Central memory CD8-positive, alpha-beta T cell (primary cell): ENCODE measurements at regions not wholly inside any gene's neighbourhood (a gene's known extent, or its start where the extent isn't known, plus 50 kb on each side); places are given as distances from the start of the nearest gene placed in this dataset.

Source experiments
- ATAC-seq: fragments of 150-1000 bp; cut with Tn5 transposase; replicated peaks from 2 replicates; pipeline ENCODE4 v1.10.0; 2022; ENCODE audit warnings: mild to moderate bottlenecking, moderate FRiP score, moderate number of reproducible peaks; ENCODE audit not compliant: poor library complexity, severe bottlenecking; ENCODE audit errors: extremely low read depth
- DNase-seq, 2 donors: peaks; one replicate each; pipeline ENCODE4 v3.0.0; 2021; ENCODE audit warnings: low spot score in 2 of 2
- H3K27ac Mint-ChIP-seq: one replicate; pipeline ENCODE4 v1.8.0; 2022; ENCODE audit warnings: low read depth, mild to moderate bottlenecking, moderate library complexity, mixed read lengths
- H3K27me3 Mint-ChIP-seq: one replicate; pipeline ENCODE4 v1.8.0; 2022; ENCODE audit warnings: mixed read lengths
- H3K36me3 Mint-ChIP-seq: one replicate; pipeline ENCODE4 v1.8.0; 2022; ENCODE audit warnings: mild to moderate bottlenecking, moderate library complexity, mixed read lengths; ENCODE audit not compliant: insufficient read depth
- H3K4me1 Mint-ChIP-seq: one replicate; pipeline ENCODE4 v1.8.0; 2022; ENCODE audit warnings: mixed read lengths
- H3K4me3 Mint-ChIP-seq: one replicate; pipeline ENCODE4 v1.8.0; 2022; ENCODE audit warnings: mild to moderate bottlenecking, moderate library complexity, mixed read lengths
- H3K9me3 Mint-ChIP-seq: one replicate; pipeline ENCODE4 v1.8.0; 2022; ENCODE audit warnings: mixed read lengths

DNA sequence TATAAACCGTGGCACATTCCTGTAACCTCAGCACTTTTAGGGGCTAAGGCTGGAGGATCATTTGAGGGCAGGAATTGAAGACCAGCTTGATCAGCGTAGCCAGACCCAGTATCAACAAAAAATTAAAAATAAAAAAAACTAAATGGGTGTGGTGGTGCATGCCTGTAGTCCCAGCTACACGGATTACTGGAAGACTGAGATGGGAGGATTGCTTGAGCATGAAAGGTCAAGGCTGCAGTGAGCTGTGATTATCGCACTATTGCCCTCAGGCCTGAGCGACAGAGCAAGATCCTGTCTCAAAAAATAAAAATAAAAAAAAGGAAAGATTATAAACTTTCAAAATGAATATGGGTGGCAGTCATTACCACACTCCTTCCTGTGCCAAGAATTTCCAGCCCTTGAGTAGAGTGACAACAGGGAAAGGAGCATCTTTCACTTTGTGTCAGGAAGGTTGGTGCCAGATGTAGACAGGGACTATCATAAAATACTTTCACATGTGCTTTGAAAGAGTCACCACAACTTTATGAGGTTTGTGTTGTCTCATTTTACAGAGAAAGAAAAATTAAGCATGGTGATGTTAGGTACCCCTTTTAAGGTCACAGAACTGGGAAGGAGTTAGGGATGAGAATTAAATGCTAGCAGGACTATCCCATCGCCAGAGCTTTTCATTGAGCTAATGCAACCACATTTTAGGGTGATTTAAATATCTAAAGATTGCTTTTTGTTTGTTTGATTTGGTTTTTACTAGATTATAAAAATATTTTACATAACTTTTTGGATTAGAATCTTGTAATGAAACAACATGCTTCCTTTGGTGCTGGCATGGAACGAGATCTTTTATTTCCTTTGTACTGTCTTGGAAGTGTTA, 1617.4 kb upstream of the ACVR2A start:
- Mint-ChIP-seq H3K4me1 (no peaks in the 10 kb centered on the region), H3K4me3 (no peak overlapping the region), H3K27me3 (no peaks in the 10 kb centered on the region), H3K36me3 (no peaks in the 10 kb centered on the region), H3K9me3 (peaks cover 6% of the 10 kb centered on the region), H3K27ac (no peak overlapping the region)
- ATAC-seq, result no peak
- no peak for DNase-seq

DNA sequence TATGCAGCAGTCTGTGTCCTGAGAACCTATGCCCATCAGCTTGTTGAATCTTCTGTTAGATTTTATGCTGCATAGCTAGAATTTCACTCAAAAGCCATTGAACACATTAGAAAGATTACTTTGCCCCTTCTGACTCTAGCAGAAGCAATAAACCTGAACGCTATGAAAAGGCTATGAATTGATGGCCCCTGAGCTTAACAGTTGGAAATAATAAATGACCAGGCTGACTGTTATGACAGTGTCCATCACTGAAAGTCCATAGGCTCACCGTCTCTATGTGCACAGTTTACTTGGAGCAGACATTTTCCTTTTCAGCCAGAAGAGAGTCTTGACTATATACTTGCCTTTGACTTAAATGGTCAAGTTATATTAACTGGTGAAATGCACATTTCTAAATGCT, 1618.8 kb upstream of the ACVR2A start:
- H3K4me1 Mint-ChIP-seq, result no peaks in the 10 kb centered on the region
- H3K4me3 Mint-ChIP-seq, result no peak overlapping the region
- H3K27ac Mint-ChIP-seq, result no peak overlapping the region
- H3K27me3 Mint-ChIP-seq, result no peaks in the 10 kb centered on the region
- H3K36me3 Mint-ChIP-seq, result no peaks in the 10 kb centered on the region
- ATAC-seq (no peak), DNase-seq (no peak)
- peaks cover 6% of the 10 kb centered on the region for H3K9me3 Mint-ChIP-seq

DNA sequence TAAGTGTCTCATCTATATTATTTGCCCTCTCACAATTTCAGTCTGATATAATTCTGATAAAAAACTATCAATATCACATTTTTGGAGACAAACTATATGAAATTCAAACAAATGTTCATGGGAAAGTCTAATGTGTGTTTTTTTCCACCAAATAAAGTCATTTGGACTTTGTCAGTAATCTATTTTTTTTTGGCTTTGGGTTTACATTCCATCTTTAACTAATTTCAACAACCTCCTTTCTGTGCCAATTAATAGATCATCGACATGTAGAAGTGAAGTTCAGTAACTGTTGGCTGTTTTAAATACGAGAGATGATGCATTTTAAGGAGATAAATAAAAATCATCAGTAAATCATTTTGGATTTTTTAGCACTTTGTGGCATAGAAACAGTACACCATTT, 1623.0 kb upstream of the ACVR2A start:
- Mint-ChIP-seq H3K36me3 (no peaks in the 10 kb centered on the region), H3K27me3 (no peaks in the 10 kb centered on the region), H3K9me3 (no peaks in the 10 kb centered on the region), H3K4me1 (no peaks in the 10 kb centered on the region), H3K4me3 (no peak overlapping the region), H3K27ac (no peak overlapping the region)
- DNase-seq (no peak), ATAC-seq (no peak)

DNA sequence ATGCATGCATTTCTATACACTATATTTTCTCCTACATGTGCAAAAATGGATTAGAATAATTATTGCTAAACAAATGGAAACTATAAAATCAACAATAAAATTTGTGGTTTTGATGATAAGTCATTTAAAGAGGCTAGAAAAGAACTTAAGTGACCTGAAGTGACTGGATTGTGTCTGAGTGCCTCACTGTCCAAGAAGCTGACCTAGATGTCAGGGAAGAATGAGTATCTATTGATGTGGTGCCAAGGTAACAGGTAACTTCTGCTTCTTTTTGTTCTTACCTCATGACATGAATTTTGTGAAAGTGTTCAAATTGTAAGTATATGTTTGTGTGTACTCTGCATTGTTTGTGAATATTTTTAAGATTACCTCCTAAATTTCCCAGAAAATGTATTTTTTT, 1623.9 kb upstream of the ACVR2A start:
- no peaks in the 10 kb centered on the region for H3K9me3 Mint-ChIP-seq
- H3K27me3 Mint-ChIP-seq, result no peaks in the 10 kb centered on the region
- H3K4me1 Mint-ChIP-seq, result no peaks in the 10 kb centered on the region
- ATAC-seq, result no peak
- no peak for DNase-seq
- no peak overlapping the region for H3K4me3 Mint-ChIP-seq
- no peak overlapping the region for H3K27ac Mint-ChIP-seq
- H3K36me3 Mint-ChIP-seq, result no peaks in the 10 kb centered on the region

DNA sequence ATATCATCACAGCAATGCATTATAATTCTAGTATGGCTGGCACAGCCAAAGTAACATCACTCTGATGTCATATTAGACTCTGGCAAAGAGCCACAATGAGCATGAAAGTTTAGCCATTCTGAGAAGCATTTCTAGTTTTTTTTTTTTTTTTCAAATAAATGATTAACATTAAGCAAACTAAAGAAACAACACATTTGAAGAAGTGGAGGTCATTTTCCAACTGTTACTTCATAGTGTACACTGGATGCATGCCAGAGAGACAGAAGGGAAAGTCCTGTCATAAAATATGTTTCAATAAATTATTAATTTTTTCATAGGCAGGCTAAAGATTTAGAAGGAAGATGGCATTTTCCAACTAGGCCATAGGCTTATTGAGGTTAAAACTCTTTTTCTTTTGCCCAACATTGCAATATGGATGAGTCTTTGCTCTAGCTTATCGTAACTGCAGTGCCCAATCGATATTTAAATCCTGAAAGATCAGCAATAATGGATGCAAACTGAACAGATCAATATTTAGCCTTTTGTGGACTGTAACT, 1630.4 kb upstream of the ACVR2A start:
- H3K9me3 Mint-ChIP-seq, result peaks cover 11% of the 10 kb centered on the region

DNA sequence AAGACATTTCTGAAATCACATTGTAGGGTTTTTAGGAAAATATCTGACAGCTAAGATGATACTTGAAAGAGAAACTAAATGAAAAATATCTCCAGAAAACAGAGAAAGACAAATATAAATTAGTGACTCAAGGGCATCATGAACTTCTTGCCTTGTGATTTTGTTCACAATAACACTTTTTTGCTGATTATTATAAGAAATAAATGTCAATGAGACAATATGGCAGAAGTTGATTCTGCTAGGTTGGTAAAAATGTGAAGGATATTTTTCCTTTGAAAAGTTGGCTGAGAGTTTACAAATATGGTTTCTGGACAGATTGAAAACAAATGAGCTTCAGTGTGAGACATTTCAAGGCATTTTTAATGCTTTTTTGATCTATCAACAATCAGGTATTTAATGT, 1631.2 kb upstream of the ACVR2A start:
- ATAC-seq (no peak), DNase-seq (no peak)
- peaks cover 11% of the 10 kb centered on the region for H3K9me3 Mint-ChIP-seq
- H3K36me3 Mint-ChIP-seq, result no peaks in the 10 kb centered on the region
- no peaks in the 10 kb centered on the region for H3K27me3 Mint-ChIP-seq
- no peaks in the 10 kb centered on the region for H3K4me1 Mint-ChIP-seq
- no peak overlapping the region for H3K4me3 Mint-ChIP-seq
- H3K27ac Mint-ChIP-seq, result no peak overlapping the region

More for the DNA sequence above, 1630.4 kb upstream of the ACVR2A start:
- DNase-seq, result no peak
- no peaks in the 10 kb centered on the region for H3K27me3 Mint-ChIP-seq
- no peak overlapping the region for H3K27ac Mint-ChIP-seq
- no peaks in the 10 kb centered on the region for H3K36me3 Mint-ChIP-seq
- no peaks in the 10 kb centered on the region for H3K4me1 Mint-ChIP-seq
- no peak overlapping the region for H3K4me3 Mint-ChIP-seq
- ATAC-seq, result no peak

DNA sequence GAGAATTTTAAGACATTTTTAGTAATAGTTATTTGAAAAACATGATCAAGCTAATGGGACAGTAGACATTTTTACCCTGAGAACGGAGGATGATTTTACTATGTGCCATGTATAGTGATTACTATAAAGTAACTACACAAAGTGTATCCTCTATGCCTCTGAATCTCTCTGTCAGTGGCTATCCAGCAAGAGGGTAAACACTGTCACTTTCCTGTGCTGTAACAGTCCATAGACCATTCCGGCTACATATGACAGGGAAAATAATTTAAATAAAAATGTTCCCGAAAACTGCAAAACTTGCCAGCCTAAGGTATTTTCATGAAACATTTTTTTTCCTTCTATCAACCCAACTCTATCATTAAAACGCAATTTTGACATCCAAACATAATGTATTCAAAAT, 1632.2 kb upstream of the ACVR2A start:
- H3K27me3 Mint-ChIP-seq, result no peaks in the 10 kb centered on the region
- no peak overlapping the region for H3K4me3 Mint-ChIP-seq
- no peak for DNase-seq
- H3K27ac Mint-ChIP-seq, result no peak overlapping the region
- no peak for ATAC-seq
- H3K36me3 Mint-ChIP-seq, result no peaks in the 10 kb centered on the region
- no peaks in the 10 kb centered on the region for H3K4me1 Mint-ChIP-seq
- peaks cover 11% of the 10 kb centered on the region for H3K9me3 Mint-ChIP-seq

DNA sequence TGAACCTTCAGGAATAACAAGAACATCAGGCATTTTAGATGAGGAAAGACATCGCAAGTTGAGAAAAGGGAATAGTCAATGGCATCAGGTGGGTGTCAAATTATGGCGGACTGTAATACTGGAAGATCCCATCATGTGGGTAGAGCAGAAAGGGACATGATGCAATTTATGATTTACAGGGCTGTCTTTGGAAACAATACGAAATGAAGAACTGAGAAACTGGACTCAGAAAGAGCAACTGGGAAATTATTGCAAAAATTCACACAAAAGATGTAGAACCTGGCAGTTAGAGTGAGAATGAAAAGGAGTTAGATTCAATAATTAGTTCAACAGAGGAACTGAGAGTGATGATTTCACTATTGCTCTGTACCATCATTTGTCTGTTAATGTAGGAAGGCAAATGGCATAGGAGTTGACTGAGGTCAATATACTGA, 1635.0 kb upstream of the ACVR2A start:
- Mint-ChIP-seq H3K4me1 (no peaks in the 10 kb centered on the region), H3K4me3 (no peak overlapping the region), H3K27me3 (no peaks in the 10 kb centered on the region), H3K27ac (no peak overlapping the region), H3K9me3 (peaks cover 16% of the 10 kb centered on the region), H3K36me3 (no peaks in the 10 kb centered on the region)
- no peak for ATAC-seq
- no peak for DNase-seq

DNA sequence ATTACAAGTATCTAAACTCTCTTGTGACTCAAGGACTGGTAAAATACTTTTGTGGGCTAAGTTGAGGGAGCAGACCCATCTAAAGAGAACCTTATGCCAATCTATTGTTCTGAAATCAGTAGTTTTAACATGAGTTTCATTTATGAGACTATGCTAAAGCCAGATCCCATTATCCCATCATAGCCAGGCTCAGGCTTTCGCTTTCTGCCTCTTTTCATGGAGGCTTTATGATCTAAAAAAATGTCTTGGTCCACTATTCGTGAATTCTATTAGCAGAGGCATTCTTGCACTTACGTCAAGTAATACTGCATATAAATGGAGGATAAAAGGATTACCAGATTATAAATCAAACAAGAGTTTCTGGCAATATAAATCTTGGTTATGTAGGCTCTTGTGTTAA, 1636.9 kb upstream of the ACVR2A start:
- peaks cover 16% of the 10 kb centered on the region for H3K9me3 Mint-ChIP-seq
- no peak overlapping the region for H3K27ac Mint-ChIP-seq
- no peaks in the 10 kb centered on the region for H3K4me1 Mint-ChIP-seq
- no peak overlapping the region for H3K4me3 Mint-ChIP-seq
- no peaks in the 10 kb centered on the region for H3K27me3 Mint-ChIP-seq
- H3K36me3 Mint-ChIP-seq, result no peaks in the 10 kb centered on the region
- no peak for ATAC-seq
- DNase-seq, result no peak

DNA sequence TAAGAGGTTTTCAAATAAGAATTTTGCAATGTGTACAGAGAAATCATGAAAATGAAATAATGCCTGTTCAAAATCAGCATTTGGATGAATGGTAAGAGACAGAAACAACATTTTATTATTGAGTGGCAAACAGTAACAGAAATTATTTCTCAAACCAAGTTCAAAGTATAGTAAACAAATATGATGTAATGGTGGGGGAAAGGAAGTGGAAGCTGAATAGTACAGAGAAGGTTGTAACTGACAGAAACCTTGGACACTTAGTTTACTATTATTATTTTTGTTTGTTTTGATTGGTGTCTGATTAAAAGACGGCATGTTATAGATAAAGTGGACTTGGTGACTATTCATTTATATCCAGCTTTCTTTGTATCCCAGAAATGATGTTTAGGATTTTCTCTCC, 1637.4 kb upstream of the ACVR2A start:
- H3K27me3 Mint-ChIP-seq, result no peaks in the 10 kb centered on the region
- H3K27ac Mint-ChIP-seq, result no peak overlapping the region
- H3K4me1 Mint-ChIP-seq, result no peaks in the 10 kb centered on the region
- no peaks in the 10 kb centered on the region for H3K36me3 Mint-ChIP-seq
- H3K9me3 Mint-ChIP-seq, result peaks cover 16% of the 10 kb centered on the region
- ATAC-seq, result no peak
- no peak for DNase-seq
- H3K4me3 Mint-ChIP-seq, result no peak overlapping the region

DNA sequence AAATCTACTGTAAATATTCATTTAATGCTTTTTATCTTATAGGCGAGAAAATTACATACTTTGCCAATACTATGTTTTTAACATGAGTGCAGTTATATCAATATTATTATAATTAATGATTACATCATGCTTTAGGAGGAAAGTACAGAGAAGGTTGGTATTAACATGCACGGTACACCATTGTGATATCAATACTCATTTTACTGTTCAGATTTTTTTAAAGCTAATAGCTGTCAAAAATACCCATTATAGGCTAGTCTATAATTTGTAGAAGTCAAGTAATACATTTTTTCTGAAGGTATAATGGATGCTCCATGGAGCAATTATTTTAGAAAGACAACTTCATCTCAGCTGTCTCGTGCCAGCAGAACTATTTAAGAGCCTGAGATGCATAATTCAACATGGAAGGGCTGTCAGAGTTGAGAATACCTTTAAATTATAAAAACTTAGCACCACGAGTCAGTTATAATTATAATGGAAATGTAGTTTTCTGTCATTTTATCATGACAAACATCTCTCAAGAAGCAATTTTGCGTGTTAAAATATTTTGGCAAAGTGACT, 1641.7 kb upstream of the ACVR2A start:
- Mint-ChIP-seq H3K4me1 (no peaks in the 10 kb centered on the region), H3K4me3 (no peak overlapping the region), H3K9me3 (peaks cover 11% of the 10 kb centered on the region), H3K36me3 (no peaks in the 10 kb centered on the region), H3K27ac (no peak overlapping the region), H3K27me3 (no peaks in the 10 kb centered on the region)
- DNase-seq, result no peak
- no peak for ATAC-seq

DNA sequence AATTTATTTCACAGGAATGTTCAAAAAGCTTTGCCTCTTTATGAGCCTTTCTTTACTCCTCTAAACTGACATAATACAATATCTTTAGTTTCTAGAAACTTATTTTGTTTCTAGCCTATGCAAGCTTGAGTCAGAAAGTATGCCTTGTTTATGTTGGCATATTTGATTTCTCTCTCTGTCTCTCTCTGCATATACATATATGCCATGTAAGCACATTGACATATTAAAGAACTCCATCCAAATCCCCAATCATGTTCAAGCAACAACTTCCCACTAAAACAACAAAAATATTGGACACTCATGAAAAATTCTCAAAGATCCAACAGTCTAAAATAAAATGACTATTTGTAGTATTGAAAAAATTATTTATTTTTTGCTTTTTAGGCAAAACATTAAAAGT, 1651.2 kb upstream of the ACVR2A start:
- H3K36me3 Mint-ChIP-seq, result no peaks in the 10 kb centered on the region
- peaks cover 34% of the 10 kb centered on the region for H3K9me3 Mint-ChIP-seq
- H3K4me1 Mint-ChIP-seq, result no peaks in the 10 kb centered on the region
- ATAC-seq, result no peak
- H3K4me3 Mint-ChIP-seq, result no peak overlapping the region
- DNase-seq, result no peak
- H3K27ac Mint-ChIP-seq, result no peak overlapping the region
- H3K27me3 Mint-ChIP-seq, result no peaks in the 10 kb centered on the region

DNA sequence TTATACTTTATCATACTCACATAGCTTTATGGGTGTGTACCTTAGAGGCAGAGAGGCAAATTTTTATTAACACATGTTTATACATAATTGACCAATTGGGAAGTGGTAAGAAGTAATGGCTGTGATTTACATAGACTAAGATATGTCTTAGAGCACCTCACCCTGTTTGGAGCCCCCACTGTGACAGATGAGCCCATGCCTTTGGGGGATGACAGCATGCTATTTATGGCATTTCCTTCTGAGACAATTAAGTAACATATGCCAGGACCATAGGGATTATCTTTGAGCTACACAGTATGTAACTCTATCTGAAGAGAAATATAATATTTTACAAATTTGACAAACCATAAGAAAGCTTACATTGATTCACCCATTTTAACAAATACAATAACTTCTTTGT, 1655.3 kb upstream of the ACVR2A start:
- no peaks in the 10 kb centered on the region for H3K36me3 Mint-ChIP-seq
- ATAC-seq, result no peak
- peaks cover 24% of the 10 kb centered on the region for H3K9me3 Mint-ChIP-seq
- H3K27me3 Mint-ChIP-seq, result no peaks in the 10 kb centered on the region
- no peak overlapping the region for H3K27ac Mint-ChIP-seq
- DNase-seq, result no peak
- H3K4me3 Mint-ChIP-seq, result no peak overlapping the region
- H3K4me1 Mint-ChIP-seq, result no peaks in the 10 kb centered on the region
